Gastroesophageal sphincter (tissue), 4 donors: ENCODE measurements at regions not wholly inside any gene's neighbourhood (a gene's known extent, or its start where the extent isn't known, plus 50 kb on each side); places are given as distances from the start of the nearest gene placed in this dataset.

ENCODE experiments used
- ATAC-seq: fragments of 150-250 bp; one replicate; pipeline ENCODE4 v1.9.1; 2016; ENCODE audit warnings: mild to moderate bottlenecking, moderate library complexity
- H3K27ac ChIP-seq, 4 donors: fragments of 200-600 bp; sonication (generic) in 3 of 4; 1 replicate in 3 of 4; 2 replicates in 1 of 4; pipeline ENCODE4 v1.5.1; 2016 to 2019
- H3K27me3 ChIP-seq: fragments of 200-600 bp; sonication (generic); one replicate; pipeline ENCODE4 v1.5.1; 2019
- H3K36me3 ChIP-seq, 2 donors: fragments of 200-600 bp; sonication (generic); one replicate each; pipeline ENCODE4 v1.5.1; 2019; ENCODE audit warnings: control low read depth in 1 of 2
- H3K4me1 ChIP-seq, 3 donors: fragments of 200-600 bp; sonication (generic); 1 replicate in 2 of 3; 2 replicates in 1 of 3; pipeline ENCODE4 v1.5.1; 2016 to 2019; ENCODE audit warnings: control low read depth in 2 of 3
- H3K4me3 ChIP-seq, 2 donors: fragments of 200-600 bp; sonication (generic); one replicate each; pipeline ENCODE4 v1.5.1; 2019; ENCODE audit warnings: mild to moderate bottlenecking in 1 of 2, moderate library complexity in 1 of 2
- H3K9me3 ChIP-seq, 3 donors: fragments of 200-600 bp; sonication (generic); one replicate each; pipeline ENCODE4 v1.5.1; 2017 to 2019; ENCODE audit warnings: control low read depth in 2 of 3
- EP300 ChIP-seq: sonication (generic); formaldehyde crosslinking; IDR thresholded peaks from one replicate; pipeline ENCODE4 v1.6.1; 2017; ENCODE audit warnings: antibody characterized with exemption, mild to moderate bottlenecking
- POLR2A ChIP-seq, 2 donors: fragments of 450-650 bp; IDR thresholded peaks; one replicate each; pipeline ENCODE4 v1.6.1; 2017; ENCODE audit warnings: antibody characterized with exemption in 2 of 2, mild to moderate bottlenecking in 2 of 2, moderate library complexity in 1 of 2
- POLR2AphosphoS5 ChIP-seq: sonication (generic); formaldehyde crosslinking; IDR thresholded peaks from one replicate; pipeline ENCODE4 v1.6.1; 2017; ENCODE audit warnings: antibody characterized with exemption
- WGBS, 2 donors: methylation state at CpG; one replicate each; pipeline ENCODE4 v1.1.5; 2018; ENCODE audit warnings: low coverage in 1 of 2; 5-methylcytosine and 5-hydroxymethylcytosine counted together
- TF ChIP-seq, protein P1 (sequence below), 4 experiments: fragments of 200-600 bp in 2 of 4; fragments of 450-650 bp in 2 of 4; sonication (generic) in 1 of 4; IDR thresholded peaks; one replicate each; pipeline ENCODE4 v1.5.1; 2017 to 2019; ENCODE audit warnings: antibody characterized with exemption in 4 of 4, mild to moderate bottlenecking in 2 of 4, moderate library complexity in 2 of 4

- no peaks in the 10 kb centered on the region for H3K27me3 ChIP-seq
- H3K27ac ChIP-seq, result no peak overlapping the region
- no peaks in the 10 kb centered on the region for H3K9me3 ChIP-seq
- no peak for ATAC-seq
- WGBS, 2 donors, result 75 to 95% methylated on average over 3 of the region's 3 CpGs
- H3K4me1 ChIP-seq, result peaks cover 8 to 26% (median 8%) of the 10 kb centered on the region in 3 donors
- TF ChIP-seq, protein P1, sequence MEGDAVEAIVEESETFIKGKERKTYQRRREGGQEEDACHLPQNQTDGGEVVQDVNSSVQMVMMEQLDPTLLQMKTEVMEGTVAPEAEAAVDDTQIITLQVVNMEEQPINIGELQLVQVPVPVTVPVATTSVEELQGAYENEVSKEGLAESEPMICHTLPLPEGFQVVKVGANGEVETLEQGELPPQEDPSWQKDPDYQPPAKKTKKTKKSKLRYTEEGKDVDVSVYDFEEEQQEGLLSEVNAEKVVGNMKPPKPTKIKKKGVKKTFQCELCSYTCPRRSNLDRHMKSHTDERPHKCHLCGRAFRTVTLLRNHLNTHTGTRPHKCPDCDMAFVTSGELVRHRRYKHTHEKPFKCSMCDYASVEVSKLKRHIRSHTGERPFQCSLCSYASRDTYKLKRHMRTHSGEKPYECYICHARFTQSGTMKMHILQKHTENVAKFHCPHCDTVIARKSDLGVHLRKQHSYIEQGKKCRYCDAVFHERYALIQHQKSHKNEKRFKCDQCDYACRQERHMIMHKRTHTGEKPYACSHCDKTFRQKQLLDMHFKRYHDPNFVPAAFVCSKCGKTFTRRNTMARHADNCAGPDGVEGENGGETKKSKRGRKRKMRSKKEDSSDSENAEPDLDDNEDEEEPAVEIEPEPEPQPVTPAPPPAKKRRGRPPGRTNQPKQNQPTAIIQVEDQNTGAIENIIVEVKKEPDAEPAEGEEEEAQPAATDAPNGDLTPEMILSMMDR (IDR thresholded peaks at IDR 0.05), result no peak
- TF ChIP-seq POLR2AphosphoS5, result no peak
- TF ChIP-seq EP300, result no peak
- no peak for TF ChIP-seq POLR2A (IDR thresholded peaks at IDR 0.05)
- no peak overlapping the region for H3K4me3 ChIP-seq
- no peaks in the 10 kb centered on the region for H3K36me3 ChIP-seq
Observed at GRCh38 chr4:145280541-145280940, 100.2 kb upstream of the OTUD4 start.

- Histone ChIP-seq H3K9me3 (no peaks in the 10 kb centered on the region), H3K4me1 (peaks cover 8 to 26% (median 8%) of the 10 kb centered on the region in 3 donors), H3K4me3 (no peak overlapping the region), H3K36me3 (no peaks in the 10 kb centered on the region), H3K27me3 (no peaks in the 10 kb centered on the region), H3K27ac (peak overlapping the region; percentile 50 to 70 (median 52))
- peak; percentile 61 for TF ChIP-seq POLR2AphosphoS5
- TF ChIP-seq EP300, result no peak
- no peak for ATAC-seq
- 14 to 18% methylated on average over 7 to 8 of the region's 8 CpGs for WGBS, 2 donors
Observed at GRCh38 chr4:145279122-145279960, 99.0 kb upstream of the OTUD4 start.

- ATAC-seq, result no peak
- Histone ChIP-seq H3K27me3 (no peaks in the 10 kb centered on the region), H3K27ac (peak overlapping the region; percentile 50 to 70 (median 52)), H3K4me1 (peaks cover 8 to 26% (median 8%) of the 10 kb centered on the region in 3 donors), H3K36me3 (no peaks in the 10 kb centered on the region), H3K4me3 (no peak overlapping the region), H3K9me3 (no peaks in the 10 kb centered on the region)
- TF ChIP-seq, protein P1 (IDR thresholded peaks at IDR 0.05), result no peak
- WGBS, 2 donors, result 32 to 55% methylated on average over 2 of the region's 2 CpGs
Observed at GRCh38 chr4:145278341-145279121, 98.1 kb upstream of the OTUD4 start.

GRCh38 chr4:145277011-145277410 is 96.6 kb upstream of the OTUD4 start:
- 67% methylated on average over 1 of the region's 1 CpG for WGBS, 2 donors
- H3K4me1 ChIP-seq, result peaks cover 8 to 26% (median 8%) of the 10 kb centered on the region in 3 donors
- H3K27me3 ChIP-seq, result no peaks in the 10 kb centered on the region
- no peaks in the 10 kb centered on the region for H3K9me3 ChIP-seq
- TF ChIP-seq, protein P1 (IDR thresholded peaks at IDR 0.05), result no peak
- TF ChIP-seq EP300 (no peak), POLR2A (IDR thresholded peaks at IDR 0.05) (no peak), POLR2AphosphoS5 (no peak)
- no peak for ATAC-seq
- no peaks in the 10 kb centered on the region for H3K36me3 ChIP-seq
- no peak overlapping the region for H3K27ac ChIP-seq
- no peak overlapping the region for H3K4me3 ChIP-seq

- no peaks in the 10 kb centered on the region for H3K27me3 ChIP-seq
- H3K4me1 ChIP-seq, result peaks cover 8 to 26% (median 8%) of the 10 kb centered on the region in 3 donors
- TF ChIP-seq POLR2A (IDR thresholded peaks at IDR 0.05) (no peak), EP300 (no peak), POLR2AphosphoS5 (no peak)
- TF ChIP-seq, protein P1 (IDR thresholded peaks at IDR 0.05), result no peak
- 71% methylated on average over 2 of the region's 4 CpGs; no CpG with 5 or more reads in 1 of the 2 donors for WGBS, 2 donors
- H3K36me3 ChIP-seq, result no peaks in the 10 kb centered on the region
- no peaks in the 10 kb centered on the region for H3K9me3 ChIP-seq
- H3K27ac ChIP-seq, result no peak overlapping the region
- no peak for ATAC-seq
- no peak overlapping the region for H3K4me3 ChIP-seq
Observed at GRCh38 chr4:145276050-145276449, 95.7 kb upstream of the OTUD4 start.
